ENCODE measurements at regions not wholly inside any gene's neighbourhood (a gene's known extent, or its start where the extent isn't known, plus 50 kb on each side); places are given as distances from the start of the nearest gene placed in this dataset.
"Not testable (repeated sequence)": the region's sequence is repeated elsewhere in the genome, so short reads cannot be mapped to it uniquely, and the experiment has no call there.

- DNase-seq, result not testable (repeated sequence)
Measured at GRCh38 chr1:120357046-120357445, 57.8 kb upstream of the NBPF8 start.

GRCh38 chr1:120356170-120356569 lies 58.7 kb upstream of the NBPF8 start:
- peak; percentile 6 for DNase-seq

DNA sequence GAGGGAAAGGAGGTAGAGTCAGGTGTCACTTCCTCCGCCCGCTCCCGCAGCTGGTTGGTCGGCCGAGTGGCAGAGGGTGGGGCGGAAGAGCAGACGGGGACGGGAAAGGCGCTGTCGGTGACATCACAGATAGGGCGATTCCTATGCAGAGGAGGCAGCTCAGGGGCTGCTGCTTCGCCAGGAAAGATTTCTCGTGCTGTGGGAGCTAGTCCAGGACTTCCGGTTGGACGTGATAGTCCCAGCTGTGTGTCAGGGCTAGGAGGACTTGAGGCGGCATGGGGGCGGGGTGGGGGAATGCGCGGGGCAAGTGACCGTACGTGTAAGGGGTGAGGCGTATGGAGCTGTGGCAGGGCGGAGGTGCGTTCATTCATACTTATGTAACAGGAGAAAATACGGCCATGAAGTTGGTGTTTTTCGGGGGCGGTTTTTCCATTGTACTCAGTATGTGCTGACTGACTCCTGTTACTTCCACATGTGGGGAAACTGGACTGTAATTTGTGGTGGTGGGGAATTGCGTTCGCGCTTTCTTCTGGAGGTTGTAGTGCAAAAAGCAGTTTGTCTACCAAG lies 60.1 kb upstream of the NBPF8 start:
- DNase-seq, result not testable (repeated sequence)

DNA sequence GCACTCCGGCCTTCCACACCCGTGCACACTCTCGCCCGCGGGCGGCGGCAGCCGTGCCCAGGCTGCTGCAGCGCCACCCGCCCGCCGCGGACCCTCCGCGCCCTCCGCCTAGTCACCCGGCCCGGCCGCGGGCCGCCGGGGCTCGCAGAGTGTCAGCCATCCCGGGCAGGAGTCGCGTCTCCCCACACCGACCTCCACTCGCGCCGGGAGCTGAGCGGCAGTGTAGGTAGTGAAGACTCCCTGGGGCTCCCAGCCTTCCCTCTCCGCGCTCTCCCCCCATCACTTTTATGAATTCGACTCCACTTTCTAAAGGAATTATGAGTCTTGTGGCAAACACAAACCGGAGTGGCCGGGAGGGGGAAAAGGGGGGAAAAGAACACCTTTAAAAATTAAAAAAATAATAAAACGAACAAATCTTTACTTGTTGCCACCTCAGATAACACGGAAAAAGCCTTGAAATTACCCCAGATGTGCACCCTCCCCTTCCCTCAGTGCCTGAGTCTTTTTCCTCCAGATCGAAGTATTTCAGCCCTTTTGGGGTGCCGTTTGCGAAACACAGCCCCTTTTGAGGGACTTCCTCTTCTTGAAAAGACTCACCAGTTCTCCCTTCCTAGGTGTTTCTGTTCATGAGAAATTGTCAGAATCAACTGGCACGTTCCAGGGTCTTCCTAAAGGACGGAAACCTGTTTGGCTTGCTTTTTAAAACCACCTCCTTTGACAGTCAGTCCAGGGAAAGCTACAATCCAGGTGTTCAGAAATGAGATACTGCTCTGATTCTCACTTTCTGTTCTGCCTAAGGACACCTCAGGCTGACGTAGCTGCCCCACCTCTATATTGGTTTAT lies 72.4 kb upstream of the NBPF8 start:
- not testable (repeated sequence) for DNase-seq

DNA sequence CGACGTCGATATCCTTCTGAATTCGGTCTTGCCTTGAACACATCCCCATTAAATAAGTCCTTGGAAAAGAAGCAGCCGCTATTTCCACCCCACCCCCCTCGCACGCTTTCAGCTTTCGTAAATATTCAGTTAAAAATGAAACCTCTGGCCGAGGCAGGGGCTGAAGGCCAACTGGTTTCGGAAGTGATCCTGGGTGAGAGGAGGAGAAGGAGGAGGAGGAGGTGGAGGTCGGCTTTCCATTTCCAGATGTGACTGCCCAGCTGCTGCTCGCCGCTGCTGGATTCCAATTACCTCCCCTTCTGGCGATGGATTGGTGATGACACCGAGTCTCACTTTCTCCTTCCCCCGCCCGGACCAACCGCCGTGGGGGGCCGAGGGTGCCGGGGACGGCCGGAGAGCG lies 73.1 kb upstream of the NBPF8 start:
- DNase-seq, result peak; percentile 5

DNA sequence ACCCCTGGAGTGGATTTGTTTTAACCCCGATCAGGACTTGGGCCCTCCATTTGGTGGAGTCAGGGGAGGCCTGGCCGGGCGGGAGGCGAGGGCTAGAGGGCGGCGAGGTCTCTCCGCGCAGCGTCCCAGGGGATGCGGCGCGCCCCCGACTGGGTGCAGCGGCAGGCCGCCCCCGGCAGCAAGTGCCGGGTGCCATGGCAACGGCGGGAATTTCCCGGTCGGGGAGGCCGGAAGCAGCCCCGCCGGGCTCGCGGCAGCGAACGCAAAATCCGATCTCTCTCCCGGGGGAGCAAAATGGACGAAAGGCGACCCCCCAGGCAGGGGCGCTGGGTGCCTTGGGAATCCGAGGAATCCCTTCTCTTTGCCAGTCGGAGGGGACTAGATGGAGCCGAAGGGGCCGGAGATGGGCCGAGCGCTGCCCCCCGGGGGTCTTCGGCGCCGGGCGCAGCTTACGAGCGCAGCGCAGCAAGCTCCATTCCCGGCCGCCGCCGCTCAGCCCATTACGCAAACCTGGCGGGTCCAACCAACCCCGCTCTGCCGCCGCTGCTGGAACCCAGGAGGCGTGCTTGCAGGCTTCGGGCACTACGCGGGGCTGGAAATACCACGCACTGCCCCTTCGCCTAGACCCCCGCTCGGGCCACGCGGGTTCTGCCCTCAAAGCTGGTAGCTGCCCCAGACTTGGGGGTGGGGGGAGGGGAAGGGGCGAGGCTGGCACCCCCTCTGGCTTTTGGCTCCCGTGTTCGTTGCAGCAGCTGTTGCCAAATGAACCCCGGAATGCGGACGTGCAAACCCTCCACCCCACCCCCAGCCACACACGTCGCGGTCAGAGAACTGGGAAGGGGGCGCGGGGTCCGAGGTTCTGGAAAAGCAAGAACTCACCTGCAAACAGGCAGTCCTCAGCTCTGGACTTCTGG lies 73.7 kb upstream of the NBPF8 start:
- peak; percentile 11 for DNase-seq

- DNase-seq, result not testable (repeated sequence)
Measured at GRCh38 chr1:120315738-120316137, 99.1 kb upstream of the NBPF8 start.

GRCh38 chr1:120311930-120312329 lies 102.9 kb upstream of the NBPF8 start:
- DNase-seq, result not testable (repeated sequence)

DNA sequence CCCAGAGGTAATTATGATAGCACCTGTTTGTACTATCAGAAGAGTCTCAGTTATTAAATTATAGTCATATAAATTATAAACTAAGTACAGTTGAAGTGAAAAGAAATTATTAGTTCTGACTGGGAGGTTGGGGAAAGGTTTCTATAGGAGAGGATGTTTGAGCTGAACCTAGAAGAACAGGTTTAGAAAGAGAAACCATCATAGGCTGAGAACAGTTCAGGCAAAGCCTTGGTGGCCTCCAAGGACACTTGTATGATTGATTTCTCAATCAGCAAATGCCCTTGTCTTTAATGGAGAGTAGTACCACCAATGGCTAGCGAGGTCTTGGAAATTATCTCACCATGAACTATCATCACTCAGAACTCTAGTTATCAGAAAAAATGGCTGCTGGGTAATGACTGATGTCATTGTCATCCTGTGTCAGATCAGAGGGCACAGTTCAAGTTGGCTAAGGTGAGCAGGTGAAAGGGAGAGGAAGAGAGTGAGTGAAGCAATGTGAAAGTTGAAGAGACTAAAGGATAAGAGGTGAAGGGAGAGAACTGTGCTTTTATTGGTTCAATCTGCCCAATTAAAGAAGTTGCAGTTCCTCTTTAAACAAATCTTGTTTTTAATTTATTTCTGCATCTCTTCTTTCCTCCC lies 105.8 kb upstream of the NBPF8 start:
- DNase-seq, result not testable (repeated sequence)

GRCh38 chr1:120305046-120305445 lies 109.8 kb upstream of the NBPF8 start:
- DNase-seq, result not testable (repeated sequence)

- not testable (repeated sequence) for DNase-seq
Measured at GRCh38 chr1:120304341-120304740, 110.5 kb upstream of the NBPF8 start.

- not testable (repeated sequence) for DNase-seq
Measured at GRCh38 chr1:120299433-120300057, 115.3 kb upstream of the NBPF8 start.

GRCh38 chr1:120298487-120298886 lies 116.3 kb upstream of the NBPF8 start:
- not testable (repeated sequence) for DNase-seq

GRCh38 chr1:120297345-120297953 lies 117.4 kb upstream of the NBPF8 start:
- not testable (repeated sequence) for DNase-seq

DNA sequence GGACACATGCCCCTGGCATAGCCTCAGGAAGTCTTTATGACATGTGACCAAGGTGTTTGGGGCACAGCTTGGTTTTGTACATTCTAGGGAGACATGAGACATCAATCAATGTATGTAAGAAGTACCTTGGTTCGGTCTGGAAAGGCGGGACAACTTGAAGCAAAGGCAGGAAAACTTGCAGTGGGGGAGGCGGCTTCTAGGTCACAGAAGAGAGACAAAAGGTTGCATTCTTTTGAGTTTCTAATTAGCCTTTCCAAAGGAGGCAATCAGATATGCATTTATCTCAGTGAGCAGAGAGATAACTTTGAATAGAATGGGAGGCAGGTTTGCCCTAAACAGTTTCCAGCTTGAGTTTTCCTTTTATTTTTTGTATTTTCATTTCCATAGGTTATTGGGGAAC lies 113.8 kb upstream of the SEC22B start:
- not testable (repeated sequence) for DNase-seq

DNA sequence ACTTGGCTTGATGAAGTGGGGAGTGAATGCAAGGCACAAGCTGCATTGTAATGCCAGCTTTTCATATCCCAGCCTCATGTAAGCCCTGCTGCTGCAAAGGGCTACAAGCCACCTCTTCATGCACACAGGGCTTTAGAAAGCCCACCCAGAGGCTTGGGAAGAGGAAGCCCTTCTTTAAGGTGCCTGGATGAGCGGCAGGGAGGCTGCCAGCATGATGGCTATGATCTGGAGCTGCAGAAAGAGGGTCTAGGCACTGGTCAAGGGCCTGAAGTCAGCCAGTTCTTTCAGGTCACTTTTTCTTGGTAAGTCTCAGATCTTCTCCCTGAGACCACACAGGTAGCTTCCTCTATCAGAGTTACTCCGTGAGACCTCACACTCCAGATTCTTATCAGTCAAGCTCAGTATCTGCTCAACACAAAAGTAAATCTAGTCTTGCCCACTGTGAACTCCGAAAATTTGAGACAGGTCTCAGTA lies 113.3 kb upstream of the SEC22B start:
- not testable (repeated sequence) for DNase-seq

GRCh38 chr1:120288814-120289600 lies 112.7 kb upstream of the SEC22B start:
- not testable (repeated sequence) for DNase-seq

- DNase-seq, result not testable (repeated sequence)
Measured at GRCh38 chr1:120288167-120288566, 111.8 kb upstream of the SEC22B start.

DNA sequence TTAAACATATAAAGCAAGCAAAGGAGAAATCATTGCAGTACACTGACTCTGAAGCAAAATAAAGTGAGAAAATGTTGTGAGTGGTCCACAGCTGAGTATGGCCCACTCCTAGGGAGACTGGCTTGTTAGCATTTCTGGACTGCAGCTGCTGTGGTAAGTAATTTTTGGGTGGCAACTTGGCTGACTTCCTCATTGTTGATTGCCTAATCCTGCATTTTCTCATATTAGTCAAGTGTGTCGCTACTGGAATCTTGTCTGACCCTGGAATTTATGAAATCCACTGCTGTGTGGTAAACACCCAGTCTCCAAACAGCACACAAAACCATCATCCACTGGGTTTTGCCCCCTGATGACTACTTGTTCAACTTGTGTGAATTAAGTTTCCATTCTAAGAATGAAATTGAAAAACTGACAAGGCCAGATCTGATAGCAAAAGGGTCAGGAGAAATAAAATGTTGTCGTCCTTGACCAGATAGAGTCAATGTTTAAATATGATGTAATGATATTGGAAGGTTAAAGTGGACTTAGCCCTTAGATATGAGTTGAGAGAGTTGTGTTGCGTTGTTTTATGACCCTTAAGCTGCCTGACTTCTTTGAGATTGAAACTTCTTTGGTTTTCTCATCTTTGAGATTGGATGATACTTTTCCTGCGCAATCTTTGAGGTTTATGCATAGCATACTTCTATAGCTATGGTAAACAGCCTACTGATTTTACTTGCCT lies 106.6 kb upstream of the SEC22B start:
- not testable (repeated sequence) for DNase-seq

GRCh38 chr1:120278259-120278610 lies 101.9 kb upstream of the SEC22B start:
- DNase-seq, result not testable (repeated sequence)
